ENCODE measurements at regions not wholly inside any gene's neighbourhood (a gene's known extent, or its start where the extent isn't known, plus 50 kb on each side); places are given as distances from the start of the nearest gene placed in this dataset.
A peak's percentile ranks its signal among the peaks of the same experiment; 100 is the strongest.
"Not testable (repeated sequence)": the region's sequence is repeated elsewhere in the genome, so short reads cannot be mapped to it uniquely, and the experiment has no call there.

- DNase-seq, result peak; percentile 18
Measured at GRCh38 chr1:233435622-233436021, 108.1 kb downstream of the MAP3K21 start.

- no peak for DNase-seq
Measured at GRCh38 chr1:233439721-233440120, 112.2 kb downstream of the MAP3K21 start.

GRCh38 chr1:233440951-233441401, 113.5 kb downstream of the MAP3K21 start:
- peak; percentile 61 for DNase-seq

GRCh38 chr1:233442026-233442780, 114.7 kb downstream of the MAP3K21 start:
- no peak for DNase-seq

- no peak for DNase-seq
Measured at GRCh38 chr1:233443040-233443760, 115.7 kb downstream of the MAP3K21 start.

- no peak for DNase-seq
Measured at GRCh38 chr1:233444484-233444883, 117.0 kb downstream of the MAP3K21 start.

- no peak for DNase-seq
Measured at GRCh38 chr1:233445737-233446136, 118.2 kb downstream of the MAP3K21 start.

GRCh38 chr1:233446935-233447334, 119.4 kb downstream of the MAP3K21 start:
- no peak for DNase-seq

GRCh38 chr1:233448109-233448689, 120.7 kb downstream of the MAP3K21 start:
- no peak for DNase-seq

GRCh38 chr1:233452724-233453123, 125.2 kb downstream of the MAP3K21 start:
- no peak for DNase-seq

GRCh38 chr1:233453433-233454200, 126.1 kb downstream of the MAP3K21 start:
- no peak for DNase-seq

- no peak for DNase-seq
Measured at GRCh38 chr1:233459470-233459945, 132.0 kb downstream of the MAP3K21 start.

- DNase-seq, result no peak
Measured at GRCh38 chr1:233459968-233460367, 132.4 kb downstream of the MAP3K21 start.

GRCh38 chr1:233460692-233461091, 133.2 kb downstream of the MAP3K21 start:
- no peak for DNase-seq

GRCh38 chr1:233461847-233462246, 134.3 kb downstream of the MAP3K21 start:
- no peak for DNase-seq

GRCh38 chr1:233463333-233463732, 135.8 kb downstream of the MAP3K21 start:
- no peak for DNase-seq

- DNase-seq, result no peak
Measured at GRCh38 chr1:233465745-233466343, 138.3 kb downstream of the MAP3K21 start.

GRCh38 chr1:233470741-233471499, 143.0 kb upstream of the KCNK1 start:
- no peak for DNase-seq

- not testable (repeated sequence) for DNase-seq
Measured at GRCh38 chr1:233471851-233472250, 142.1 kb upstream of the KCNK1 start.

- DNase-seq, result not testable (repeated sequence)
Measured at GRCh38 chr1:233472796-233473195, 141.1 kb upstream of the KCNK1 start.

All from muscle of arm (tissue), 1 donor.